RWPE2 (cell line): ENCODE measurements at regions not wholly inside any gene's neighbourhood (a gene's known extent, or its start where the extent isn't known, plus 50 kb on each side); places are given as distances from the start of the nearest gene placed in this dataset.

ENCODE experiments used
- ATAC-seq: fragments of 200-7000 bp; cut with Tn5 transposase; 3 replicates; pipeline ENCODE4 v1.9.1; 2021; ENCODE audit warnings: low read depth
- DNase-seq: peaks from one replicate; pipeline ENCODE4 v3.0.0-alpha.2; 2020; ENCODE audit warnings: low spot score
- H3K27ac ChIP-seq: fragments of 450-650 bp; 2 replicates; pipeline ENCODE4 v1.5.1; 2017; ENCODE audit warnings: mild to moderate bottlenecking; ENCODE audit not compliant: poor library complexity, severe bottlenecking
- H3K27me3 ChIP-seq: fragments of 250-450 bp; sonication (Bioruptor Pico); 2 replicates; pipeline ENCODE4 v1.5.1; 2021; ENCODE audit warnings: mild to moderate bottlenecking, moderate library complexity; ENCODE audit not compliant: insufficient read depth, poor library complexity, severe bottlenecking
- H3K36me3 ChIP-seq: fragments of 250-450 bp; sonication (Bioruptor Pico); 2 replicates; pipeline ENCODE4 v1.5.1; 2020; ENCODE audit warnings: low read depth, mild to moderate bottlenecking, moderate library complexity
- H3K4me1 ChIP-seq: fragments of 250-450 bp; sonication (Bioruptor Pico); 2 replicates; pipeline ENCODE4 v1.5.1; 2021; ENCODE audit warnings: mild to moderate bottlenecking, moderate library complexity; ENCODE audit not compliant: insufficient read depth, poor library complexity, severe bottlenecking
- H3K4me3 ChIP-seq: fragments of 250-450 bp; sonication (Bioruptor Pico); 2 replicates; pipeline ENCODE4 v1.5.1; 2021; ENCODE audit warnings: mild to moderate bottlenecking, moderate library complexity; ENCODE audit not compliant: severe bottlenecking
- H3K9me3 ChIP-seq: fragments of 250-450 bp; sonication (Bioruptor Pico); 2 replicates; pipeline ENCODE4 v1.5.1; 2021; ENCODE audit warnings: mild to moderate bottlenecking, moderate library complexity; ENCODE audit not compliant: severe bottlenecking
- CTCF ChIP-seq: fragments of 450-650 bp; IDR thresholded peaks from one replicate; pipeline ENCODE4 v1.5.1; 2017; ENCODE audit warnings: mild to moderate bottlenecking, moderate library complexity; ENCODE audit not compliant: poor library complexity, severe bottlenecking

- no peaks in the 10 kb centered on the region for H3K27me3 ChIP-seq
- H3K9me3 ChIP-seq, result no peaks in the 10 kb centered on the region
- no peak for TF ChIP-seq CTCF
- H3K4me1 ChIP-seq, result peaks cover 9% of the 10 kb centered on the region
- DNase-seq (no peak), ATAC-seq (no peak)
- no peak overlapping the region for H3K4me3 ChIP-seq
- H3K27ac ChIP-seq, result no peak overlapping the region
- H3K36me3 ChIP-seq, result no peaks in the 10 kb centered on the region
These were observed 183.2 kb downstream of the HDGFL1 start for GRCh38 chr6:22752522-22752921.

- no peak overlapping the region for H3K4me3 ChIP-seq
- ATAC-seq (no peak), DNase-seq (no peak)
- TF ChIP-seq CTCF, result no peak
- H3K9me3 ChIP-seq, result no peaks in the 10 kb centered on the region
- H3K36me3 ChIP-seq, result no peaks in the 10 kb centered on the region
- H3K4me1 ChIP-seq, result peaks cover 9% of the 10 kb centered on the region
- H3K27me3 ChIP-seq, result no peaks in the 10 kb centered on the region
- H3K27ac ChIP-seq, result no peak overlapping the region
These were observed 184.7 kb downstream of the HDGFL1 start for GRCh38 chr6:22754061-22754460.

GRCh38 chr6:22755605-22756004 is 186.2 kb downstream of the HDGFL1 start:
- H3K9me3 ChIP-seq, result no peaks in the 10 kb centered on the region
- H3K27ac ChIP-seq, result no peak overlapping the region
- TF ChIP-seq CTCF, result no peak
- no peaks in the 10 kb centered on the region for H3K27me3 ChIP-seq
- H3K4me1 ChIP-seq, result peaks cover 9% of the 10 kb centered on the region
- no peaks in the 10 kb centered on the region for H3K36me3 ChIP-seq
- H3K4me3 ChIP-seq, result no peak overlapping the region
- ATAC-seq (no peak), DNase-seq (no peak)

GRCh38 chr6:22756365-22756764 is 187.0 kb downstream of the HDGFL1 start:
- no peak for DNase-seq
- H3K4me3 ChIP-seq, result no peak overlapping the region
- no peak for TF ChIP-seq CTCF
- H3K27me3 ChIP-seq, result no peaks in the 10 kb centered on the region
- H3K27ac ChIP-seq, result no peak overlapping the region
- H3K9me3 ChIP-seq, result no peaks in the 10 kb centered on the region
- peak; percentile 71 for ATAC-seq
- H3K4me1 ChIP-seq, result peaks cover 9% of the 10 kb centered on the region
- H3K36me3 ChIP-seq, result no peaks in the 10 kb centered on the region

GRCh38 chr6:22764496-22764895 is 195.1 kb downstream of the HDGFL1 start:
- H3K36me3 ChIP-seq, result no peaks in the 10 kb centered on the region
- H3K9me3 ChIP-seq, result no peaks in the 10 kb centered on the region
- peaks cover 14% of the 10 kb centered on the region for H3K4me1 ChIP-seq
- H3K27ac ChIP-seq, result peak overlapping the region; percentile 26
- DNase-seq (no peak), ATAC-seq (peak; percentile 56; the same call in 2 of the 3 replicates)
- no peak for TF ChIP-seq CTCF
- no peak overlapping the region for H3K4me3 ChIP-seq
- no peaks in the 10 kb centered on the region for H3K27me3 ChIP-seq
